Mesodermal cell (in vitro differentiated cells): ENCODE measurements at regions not wholly inside any gene's neighbourhood (a gene's known extent, or its start where the extent isn't known, plus 50 kb on each side); places are given as distances from the start of the nearest gene placed in this dataset.
"Not testable (repeated sequence)": the region's sequence is repeated elsewhere in the genome, so short reads cannot be mapped to it uniquely, and the experiment has no call there.

Experiments used
- H3K27ac ChIP-seq: 2 replicates; pipeline ENCODE4 v1.7.0; 2013; ENCODE audit warnings: mild to moderate bottlenecking, low read depth, low read length, moderate library complexity; ENCODE audit not compliant: severe bottlenecking
- H3K36me3 ChIP-seq: 2 replicates; pipeline ENCODE4 v1.7.1; 2013; ENCODE audit warnings: mild to moderate bottlenecking, low read length, moderate library complexity; ENCODE audit not compliant: control insufficient read depth, insufficient read depth
- H3K4me1 ChIP-seq: one replicate; pipeline ENCODE4 v1.7.1; 2013; ENCODE audit warnings: mild to moderate bottlenecking, low read length; ENCODE audit not compliant: insufficient read depth, control insufficient read depth, poor library complexity, severe bottlenecking
- H3K4me3 ChIP-seq: 2 replicates; pipeline ENCODE4 v1.7.0; 2013; ENCODE audit warnings: low read length, control low read depth, mild to moderate bottlenecking; ENCODE audit not compliant: insufficient read depth, poor library complexity, severe bottlenecking; ENCODE audit errors: extremely low read depth
- H3K9me3 ChIP-seq: 2 replicates; pipeline ENCODE4 v1.7.1; 2013; ENCODE audit warnings: mild to moderate bottlenecking, low read length, moderate library complexity; ENCODE audit not compliant: control insufficient read depth
- WGBS, 2 experiments: methylation state at CpG; one replicate each; pipeline ENCODE4 v1.1.5; 2013; ENCODE audit warnings: missing lambda C conversion rate in 2 of 2; ENCODE audit not compliant: insufficient coverage in 2 of 2; 5-methylcytosine and 5-hydroxymethylcytosine counted together

DNA sequence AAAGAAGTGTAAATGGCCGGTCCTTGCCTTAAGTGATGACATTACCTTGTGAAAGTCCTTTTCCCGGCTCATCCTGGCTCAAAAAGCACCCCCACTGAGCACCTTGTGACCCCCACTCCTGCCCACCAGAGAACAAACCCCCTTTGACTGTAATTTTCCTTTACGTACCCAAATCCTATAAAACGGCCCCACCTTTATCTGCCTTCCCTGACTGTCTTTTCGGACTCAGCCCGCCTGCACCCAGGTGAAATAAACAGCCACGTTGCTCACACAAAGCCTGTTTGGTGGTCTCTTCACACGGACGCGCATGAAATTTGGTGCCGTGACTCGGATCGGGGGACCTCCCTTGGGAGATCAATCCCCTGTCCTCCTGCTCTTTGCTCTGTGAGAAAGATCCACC lies 112.4 kb downstream of the NPY start:
- WGBS, 2 experiments: 7 to 20% methylated on average over 1 to 4 of the region's 13 CpGs
- H3K4me1 ChIP-seq: not testable (repeated sequence)

DNA sequence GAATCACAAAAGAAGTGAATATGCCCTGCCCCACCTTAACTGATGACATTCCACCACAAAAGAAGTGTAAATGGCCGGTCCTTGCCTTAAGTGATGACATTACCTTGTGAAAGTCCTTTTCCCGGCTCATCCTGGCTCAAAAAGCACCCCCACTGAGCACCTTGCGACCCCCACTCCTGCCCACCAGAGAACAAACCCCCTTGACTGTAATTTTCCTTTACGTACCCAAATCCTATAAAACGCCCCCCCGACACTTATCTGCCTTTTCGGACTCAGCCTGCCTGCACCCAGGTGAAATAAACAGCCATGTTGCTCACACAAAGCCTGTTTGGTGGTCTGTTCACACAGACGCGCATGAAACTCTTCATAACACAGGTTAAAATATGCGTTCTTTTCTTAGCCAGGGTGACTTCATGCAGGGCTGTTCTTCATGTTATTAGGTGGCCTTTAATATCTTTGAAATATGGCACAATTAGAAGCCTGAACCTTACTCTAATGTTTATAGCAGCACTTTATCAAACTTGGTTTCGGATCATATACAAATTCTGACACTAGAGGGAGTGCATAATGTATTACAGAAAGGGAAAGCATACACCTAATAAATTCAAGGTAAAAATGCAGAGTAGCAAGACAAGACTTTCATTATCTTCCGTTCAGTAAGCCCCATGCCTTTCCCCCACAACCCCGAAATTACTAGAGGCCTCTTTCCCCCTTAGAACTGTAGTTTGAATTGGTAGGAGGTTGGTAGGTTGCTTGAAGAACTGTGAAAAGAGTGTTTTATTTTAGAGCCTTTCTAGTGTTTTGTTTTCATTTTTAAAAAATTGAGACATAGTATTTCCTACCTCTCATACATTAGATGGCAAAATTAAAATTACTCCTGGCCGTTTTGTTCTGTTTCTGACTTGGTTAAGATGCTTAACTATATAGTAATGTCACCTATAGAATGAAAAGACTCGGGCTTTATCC lies 117.9 kb downstream of the NPY start:
- 0 to 43% methylated on average over 3 of the region's 15 CpGs for WGBS, 2 experiments
- H3K36me3 ChIP-seq: no peaks in the 10 kb centered on the region
- H3K4me3 ChIP-seq: no peak overlapping the region
- no peaks in the 10 kb centered on the region for H3K4me1 ChIP-seq
- H3K9me3 ChIP-seq: no peaks in the 10 kb centered on the region
- H3K27ac ChIP-seq: no peak overlapping the region

More for the DNA sequence above, 112.4 kb downstream of the NPY start:
- not testable (repeated sequence) for H3K36me3 ChIP-seq, H3K9me3 ChIP-seq, H3K4me3 ChIP-seq, H3K27ac ChIP-seq

DNA sequence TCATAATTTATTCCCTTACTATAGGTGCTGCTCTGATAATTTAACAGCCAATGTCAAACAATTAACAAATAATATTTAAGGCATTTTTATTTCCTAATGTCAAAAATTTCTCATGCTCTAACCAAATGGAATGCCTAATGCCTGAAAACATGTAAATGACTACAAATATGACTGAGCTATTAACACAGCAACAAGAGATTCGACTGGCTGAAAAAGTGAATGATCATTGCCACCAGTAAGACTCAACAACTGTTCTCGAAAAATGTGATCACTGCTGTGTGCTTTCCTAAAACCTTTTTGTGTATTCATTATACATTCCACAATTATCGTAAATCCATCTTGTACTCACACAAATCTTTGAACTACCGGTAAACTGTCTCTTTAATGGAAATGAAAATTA lies 118.7 kb downstream of the NPY start:
- H3K27ac ChIP-seq: no peak overlapping the region
- WGBS, 2 experiments: 57 to 63% methylated on average over 1 to 2 of the region's 4 CpGs
- H3K9me3 ChIP-seq: no peaks in the 10 kb centered on the region
- no peak overlapping the region for H3K4me3 ChIP-seq
- no peaks in the 10 kb centered on the region for H3K36me3 ChIP-seq
- H3K4me1 ChIP-seq: no peaks in the 10 kb centered on the region

DNA sequence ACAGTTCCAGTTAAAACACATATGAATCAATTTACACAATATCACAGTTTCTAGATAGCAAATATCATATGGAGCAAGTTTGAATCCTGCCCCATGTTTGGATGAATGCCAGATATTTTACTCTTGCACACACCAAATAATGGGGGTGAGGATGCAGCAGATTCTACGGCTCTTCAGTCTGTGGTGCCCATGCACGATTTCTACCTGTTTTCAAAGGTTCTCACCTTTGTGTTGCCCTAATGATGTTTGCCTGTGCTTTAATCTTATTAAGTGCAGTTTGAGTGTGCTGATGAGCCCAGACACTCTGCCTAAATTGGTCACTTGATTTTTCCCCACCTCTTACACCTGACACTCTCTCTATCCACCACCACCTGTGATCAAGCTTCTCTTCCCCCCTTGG lies 119.6 kb downstream of the NPY start:
- no peaks in the 10 kb centered on the region for H3K4me1 ChIP-seq
- H3K4me3 ChIP-seq: no peak overlapping the region
- H3K36me3 ChIP-seq: no peaks in the 10 kb centered on the region
- 92% methylated on average over 2 of the region's 2 CpGs for WGBS, 2 experiments
- H3K9me3 ChIP-seq: no peaks in the 10 kb centered on the region
- no peak overlapping the region for H3K27ac ChIP-seq

DNA sequence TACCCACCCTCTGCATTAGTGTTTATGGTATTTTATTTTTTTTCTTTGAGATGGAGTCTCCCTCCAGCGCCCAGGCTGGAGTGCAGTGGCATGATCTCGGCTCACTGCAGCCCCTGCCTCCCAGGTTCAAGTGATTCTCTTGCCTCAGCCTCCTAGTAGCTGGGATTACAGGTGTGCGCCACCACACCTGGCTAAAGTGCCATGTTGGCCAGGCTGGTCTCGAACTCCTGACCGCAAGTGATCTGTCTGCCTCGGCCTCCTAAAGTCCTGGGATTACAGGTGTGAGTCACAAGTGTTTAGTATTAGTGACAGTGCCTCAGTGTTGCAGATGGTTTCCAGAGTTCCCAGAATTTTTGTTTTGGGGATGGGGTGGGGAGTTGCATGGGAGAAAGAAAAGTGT lies 120.3 kb downstream of the NPY start:
- 89 to 94% methylated on average over 6 of the region's 6 CpGs for WGBS, 2 experiments
- Histone ChIP-seq H3K36me3 (no peaks in the 10 kb centered on the region), H3K9me3 (no peaks in the 10 kb centered on the region), H3K4me3 (no peak overlapping the region), H3K27ac (no peak overlapping the region), H3K4me1 (no peaks in the 10 kb centered on the region)

DNA sequence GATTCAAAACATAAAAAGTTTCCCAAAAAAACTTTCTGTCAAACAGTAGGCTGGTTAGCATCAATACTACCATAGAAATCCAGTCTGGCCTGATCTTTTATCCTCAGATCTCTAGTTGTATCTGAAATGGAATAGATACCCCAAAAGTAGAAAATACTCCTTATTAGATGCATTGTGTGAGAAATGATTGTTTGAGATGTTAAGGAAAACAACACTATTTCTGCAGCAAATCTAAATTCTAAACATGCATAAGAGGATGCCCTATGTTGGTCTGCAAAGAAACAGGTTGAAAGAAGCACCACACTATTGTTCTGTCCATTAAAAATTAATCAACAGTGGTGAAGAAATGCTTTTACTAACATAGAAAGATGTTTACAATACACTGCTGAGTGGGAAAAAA lies 121.0 kb downstream of the NPY start:
- no peak overlapping the region for H3K27ac ChIP-seq
- H3K9me3 ChIP-seq: no peaks in the 10 kb centered on the region
- H3K4me3 ChIP-seq: no peak overlapping the region
- no peaks in the 10 kb centered on the region for H3K36me3 ChIP-seq
- H3K4me1 ChIP-seq: no peaks in the 10 kb centered on the region

DNA sequence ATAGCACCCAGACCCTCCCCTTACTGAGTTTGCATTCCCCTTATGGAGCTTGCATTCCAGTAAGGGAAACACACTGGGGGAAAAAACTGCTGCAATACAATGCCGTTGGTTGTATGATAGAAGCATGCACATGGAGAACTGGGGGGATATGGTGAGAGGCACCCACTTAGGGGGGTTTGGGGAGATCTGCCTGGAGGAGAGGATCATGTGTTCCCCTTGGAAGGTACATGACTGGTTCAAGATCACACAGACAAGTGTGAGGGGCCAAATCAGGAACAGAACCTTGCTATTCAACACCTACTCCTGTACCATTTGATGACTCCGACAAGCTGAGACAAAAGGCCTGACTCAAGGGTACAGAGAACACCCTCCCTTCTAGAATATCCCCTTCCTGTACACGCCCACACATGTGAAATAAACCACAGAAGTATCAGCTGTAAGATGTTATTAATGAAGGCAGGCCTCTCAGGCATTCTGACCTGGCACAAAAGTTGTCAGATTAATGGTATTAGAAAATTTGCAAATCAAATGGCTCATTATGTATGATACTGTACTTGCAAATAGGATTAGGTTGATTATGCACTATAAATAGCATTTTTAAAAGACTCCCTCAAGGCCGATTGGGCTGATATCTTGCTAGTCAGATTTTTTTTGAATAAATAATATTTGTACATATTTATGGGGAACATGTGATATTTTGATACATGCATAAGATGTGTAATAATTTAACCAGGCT lies 122.2 kb downstream of the NPY start:
- 83 to 100% methylated on average over 1 to 2 of the region's 4 CpGs for WGBS, 2 experiments
- H3K4me1 ChIP-seq: no peaks in the 10 kb centered on the region
- no peak overlapping the region for H3K4me3 ChIP-seq
- H3K9me3 ChIP-seq: no peaks in the 10 kb centered on the region
- H3K27ac ChIP-seq: no peak overlapping the region
- no peaks in the 10 kb centered on the region for H3K36me3 ChIP-seq

DNA sequence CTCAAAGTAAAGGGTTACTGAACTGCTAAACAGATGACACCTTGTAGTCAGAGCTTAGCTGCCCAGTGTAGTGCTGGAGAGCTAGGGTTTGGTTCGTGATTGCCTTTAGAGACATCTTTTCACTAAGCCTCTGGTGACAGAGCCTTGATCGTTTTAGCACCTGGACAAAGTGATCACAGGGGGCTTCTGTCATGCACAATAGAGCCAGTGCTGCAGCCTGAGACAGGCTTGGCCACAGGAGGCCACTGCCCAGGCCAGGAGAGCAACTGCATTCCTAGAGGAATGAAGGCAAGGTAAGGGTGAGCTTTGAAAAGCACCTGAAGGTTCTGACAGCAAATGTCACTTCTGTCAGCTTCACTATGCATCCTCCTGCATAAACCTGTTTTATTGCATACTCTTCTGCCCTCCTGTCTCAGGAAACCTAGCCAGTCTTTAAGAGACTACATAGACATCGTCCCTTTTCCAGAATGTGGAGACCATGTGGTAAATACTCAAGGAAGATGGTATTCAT lies 122.9 kb downstream of the NPY start:
- H3K4me3 ChIP-seq: no peak overlapping the region
- WGBS, 2 experiments: 71 to 78% methylated on average over 2 to 3 of the region's 3 CpGs
- H3K36me3 ChIP-seq: no peaks in the 10 kb centered on the region
- H3K9me3 ChIP-seq: no peaks in the 10 kb centered on the region
- H3K4me1 ChIP-seq: no peaks in the 10 kb centered on the region
- H3K27ac ChIP-seq: no peak overlapping the region

DNA sequence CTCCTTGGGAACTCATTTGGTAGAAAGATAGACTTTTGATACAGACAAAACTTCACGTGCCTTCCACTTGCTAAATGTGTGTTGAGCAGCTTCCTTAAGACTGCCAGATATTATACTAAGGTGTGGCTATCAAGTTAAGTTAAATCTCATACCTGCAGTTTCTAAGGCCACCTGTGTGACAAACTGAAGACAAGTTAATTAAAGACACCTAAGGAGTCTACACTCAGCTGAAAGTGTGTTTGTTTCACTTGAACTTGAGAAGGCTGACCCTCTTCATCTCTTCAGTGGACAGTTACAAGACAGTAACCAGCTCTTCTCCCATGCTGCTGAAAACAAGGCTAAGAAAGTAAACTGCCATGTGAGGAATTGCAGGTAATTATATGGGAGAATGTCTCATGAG lies 124.0 kb downstream of the NPY start:
- Histone ChIP-seq H3K36me3 (no peaks in the 10 kb centered on the region), H3K9me3 (no peaks in the 10 kb centered on the region)

DNA sequence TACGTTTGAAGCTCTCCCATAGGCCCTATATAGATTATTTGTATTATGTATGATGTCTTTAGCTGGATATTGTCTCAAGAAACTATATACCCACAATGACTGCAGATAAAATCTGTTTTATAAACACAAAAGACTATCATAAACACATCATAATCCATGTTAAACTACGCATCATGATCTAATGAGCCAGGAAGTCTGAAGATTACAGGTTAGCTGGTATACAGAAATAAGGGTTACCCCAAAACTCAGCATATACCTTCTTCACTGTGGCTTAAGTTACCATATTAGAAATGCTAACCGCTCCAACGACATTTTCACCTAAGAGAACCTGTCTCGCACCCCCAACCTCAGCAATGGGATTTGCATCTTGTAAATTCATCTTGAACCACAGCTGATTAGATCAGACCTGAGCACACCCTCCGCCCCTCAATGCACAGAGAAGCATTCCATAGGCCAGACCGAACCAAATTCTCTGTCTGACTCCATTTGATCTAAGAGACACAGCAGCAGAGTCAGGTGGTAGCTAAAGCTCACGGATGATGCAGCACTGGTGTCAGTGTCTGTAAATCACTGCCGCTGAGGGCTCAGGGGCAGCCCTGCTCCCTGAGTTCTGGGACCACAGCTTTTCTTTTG lies 124.9 kb downstream of the NPY start:
- no peaks in the 10 kb centered on the region for H3K36me3 ChIP-seq
- H3K4me3 ChIP-seq: no peak overlapping the region
- 87 to 100% methylated on average over 6 to 7 of the region's 9 CpGs for WGBS, 2 experiments
- no peaks in the 10 kb centered on the region for H3K9me3 ChIP-seq
- H3K27ac ChIP-seq: no peak overlapping the region
- H3K4me1 ChIP-seq: no peaks in the 10 kb centered on the region

More for the DNA sequence above, 124.0 kb downstream of the NPY start:
- H3K4me3 ChIP-seq: no peak overlapping the region
- H3K4me1 ChIP-seq: no peaks in the 10 kb centered on the region
- H3K27ac ChIP-seq: no peak overlapping the region
- 80% methylated on average over 1 of the region's 1 CpG; no CpG with 5 or more reads in 1 of the 2 experiments for WGBS, 2 experiments
